HepG2 (cell line): ENCODE measurements at regions not wholly inside any gene's neighbourhood (a gene's known extent, or its start where the extent isn't known, plus 50 kb on each side); places are given as distances from the start of the nearest gene placed in this dataset.
A peak's percentile ranks its signal among the peaks of the same experiment; 100 is the strongest.

Experiments
- FOXA1 ChIP-seq, 2 experiments: fragments of 450-650 bp in 1 of 2; sonication (generic) in 1 of 2; formaldehyde crosslinking in 1 of 2; IDR thresholded peaks; 2 replicates each; pipeline versions ENCODE4 v1.4.0 to v1.6.1; 2016 to 2020; ENCODE audit warnings: missing genetic modification reagents in 1 of 2
- JDP2 ChIP-seq: sonication (generic); formaldehyde crosslinking; IDR thresholded peaks from 2 replicates; pipeline ENCODE4 v1.8.1; 2022; ENCODE audit warnings: missing genetic modification reagents, borderline replicate concordance
- KLF6 ChIP-seq: IDR thresholded peaks from 2 replicates; pipeline ENCODE4 v1.8.0; 2016; ENCODE audit warnings: missing biosample characterization, missing genetic modification reagents
- NFE2 ChIP-seq: sonication (generic); formaldehyde crosslinking; IDR thresholded peaks from 2 replicates; pipeline ENCODE4 v1.4.0; 2020; ENCODE audit warnings: missing genetic modification reagents
- NONO ChIP-seq, 2 experiments: fragments of 450-650 bp in 1 of 2; sonication (generic) in 1 of 2; formaldehyde crosslinking in 1 of 2; IDR thresholded peaks in 1 of 2; conservative IDR thresholded peaks in 1 of 2; 2 replicates each; pipeline versions ENCODE4 v1.6.1 to v1.8.0; 2017 to 2022; ENCODE audit warnings: mild to moderate bottlenecking in 1 of 2, missing genetic modification reagents in 1 of 2, moderate library complexity in 1 of 2
- NR2F1 ChIP-seq, 2 experiments: fragments of 450-650 bp in 1 of 2; formaldehyde crosslinking in 1 of 2; IDR thresholded peaks; 2 replicates each; pipeline versions ENCODE4 v1.5.0 to v1.6.1; 2016 to 2020; ENCODE audit warnings: mild to moderate bottlenecking in 1 of 2, missing compliant biosample characterization in 1 of 2, missing genetic modification reagents in 1 of 2, moderate library complexity in 1 of 2
- POLR2AphosphoS5 ChIP-seq: IDR thresholded peaks from 2 replicates; pipeline ENCODE4 v1.6.1; 2012; ENCODE audit warnings: low read depth, low read length
- RARG ChIP-seq: sonication (generic); formaldehyde crosslinking; IDR thresholded peaks from 2 replicates; pipeline ENCODE4 v1.4.0; 2020; ENCODE audit warnings: low read depth, mild to moderate bottlenecking, missing genetic modification reagents
- TEAD2 ChIP-seq: sonication (generic); formaldehyde crosslinking; IDR thresholded peaks from 2 replicates; pipeline ENCODE4 v1.9.0; 2021; ENCODE audit warnings: missing genetic modification reagents
- U2AF2 ChIP-seq: fragments of 200-400 bp; formaldehyde crosslinking; IDR thresholded peaks from 2 replicates; pipeline ENCODE4 v1.6.1; 2017; ENCODE audit warnings: low read depth, mild to moderate bottlenecking, low read length
- ZBTB7A ChIP-seq: sonication (generic); formaldehyde crosslinking; IDR thresholded peaks from 2 replicates; pipeline ENCODE4 v1.8.0; 2022; ENCODE audit warnings: mild to moderate bottlenecking, missing genetic modification reagents
- ZBTB7B ChIP-seq: sonication (generic); formaldehyde crosslinking; IDR thresholded peaks from 2 replicates; pipeline ENCODE4 v1.4.0; 2020; ENCODE audit warnings: missing genetic modification reagents
- ZFX ChIP-seq: sonication (generic); formaldehyde crosslinking; IDR thresholded peaks from 2 replicates; pipeline ENCODE4 v1.4.0; 2020; ENCODE audit warnings: mild to moderate bottlenecking, low read depth, missing genetic modification reagents, moderate library complexity
- ZNF232 ChIP-seq: sonication (generic); formaldehyde crosslinking; IDR thresholded peaks from 2 replicates; pipeline ENCODE4 v1.4.0; 2020; ENCODE audit warnings: missing genetic modification reagents, borderline replicate concordance
- ZNF441 ChIP-seq: sonication (generic); formaldehyde crosslinking; IDR thresholded peaks from 2 replicates; pipeline ENCODE4 v1.7.0; 2021; ENCODE audit warnings: missing genetic modification reagents, borderline replicate concordance
- ZNF570 ChIP-seq: sonication (generic); formaldehyde crosslinking; IDR thresholded peaks from 2 replicates; pipeline ENCODE4 v1.4.0; 2020; ENCODE audit warnings: mild to moderate bottlenecking, missing genetic modification reagents, borderline replicate concordance
- ZNF572 ChIP-seq: sonication (generic); formaldehyde crosslinking; IDR thresholded peaks from 2 replicates; pipeline ENCODE4 v1.5.1; 2020; ENCODE audit warnings: mild to moderate bottlenecking, missing genetic modification reagents
- ZNF672 ChIP-seq: sonication (generic); formaldehyde crosslinking; IDR thresholded peaks from 2 replicates; pipeline ENCODE4 v1.8.1; 2022; ENCODE audit warnings: missing genetic modification reagents
- TF ChIP-seq, protein P1 (sequence below): sonication (generic); formaldehyde crosslinking; IDR thresholded peaks from 2 replicates; pipeline ENCODE4 v1.4.0; 2020; ENCODE audit warnings: mild to moderate bottlenecking, missing genetic modification reagents
- TF ChIP-seq, protein P2 (sequence below), 2 experiments: IDR thresholded peaks; 2 replicates each; pipeline ENCODE4 v1.6.1; 2011 to 2012; ENCODE audit warnings: low read length in 2 of 2, borderline replicate concordance in 1 of 2, low read depth in 1 of 2, mild to moderate bottlenecking in 1 of 2, moderate library complexity in 1 of 2
- TF ChIP-seq, protein P3 (sequence below): sonication (generic); formaldehyde crosslinking; IDR thresholded peaks from 2 replicates; pipeline ENCODE4 v1.8.0; 2023; ENCODE audit warnings: mild to moderate bottlenecking, missing genetic modification reagents
- TF ChIP-seq, protein P4 (sequence below): sonication (generic); formaldehyde crosslinking; IDR thresholded peaks from 2 replicates; pipeline ENCODE4 v1.5.0; 2020; ENCODE audit warnings: missing genetic modification reagents
- TF ChIP-seq, protein P5 (sequence below): sonication (generic); formaldehyde crosslinking; IDR thresholded peaks from 2 replicates; pipeline ENCODE4 v1.8.0; 2022; ENCODE audit warnings: mild to moderate bottlenecking, missing genetic modification reagents, borderline replicate concordance

DNA sequence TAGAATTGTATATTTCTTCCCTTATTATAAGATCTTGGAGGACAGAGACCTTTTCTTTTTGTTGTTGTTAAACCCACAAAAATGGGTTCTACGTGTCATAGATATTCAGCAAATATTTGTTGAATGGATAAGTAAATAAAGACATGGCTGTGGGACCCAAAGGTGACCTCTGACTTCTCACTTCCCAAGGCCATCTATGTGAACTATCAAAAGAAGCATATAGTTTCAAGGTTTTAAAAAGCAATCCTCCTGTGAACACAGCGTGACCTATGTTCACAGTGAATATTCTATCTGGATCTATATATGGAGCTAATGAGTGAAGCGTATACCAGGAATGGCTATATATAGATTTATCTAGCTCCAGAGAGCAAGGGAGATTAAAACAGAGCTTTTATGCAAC is 312.8 kb upstream of the C11orf87 start (continued):
- TF ChIP-seq, protein P1, sequence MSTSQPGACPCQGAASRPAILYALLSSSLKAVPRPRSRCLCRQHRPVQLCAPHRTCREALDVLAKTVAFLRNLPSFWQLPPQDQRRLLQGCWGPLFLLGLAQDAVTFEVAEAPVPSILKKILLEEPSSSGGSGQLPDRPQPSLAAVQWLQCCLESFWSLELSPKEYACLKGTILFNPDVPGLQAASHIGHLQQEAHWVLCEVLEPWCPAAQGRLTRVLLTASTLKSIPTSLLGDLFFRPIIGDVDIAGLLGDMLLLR (CRISPR knock-in tag): no peak
- TF ChIP-seq, protein P2, sequence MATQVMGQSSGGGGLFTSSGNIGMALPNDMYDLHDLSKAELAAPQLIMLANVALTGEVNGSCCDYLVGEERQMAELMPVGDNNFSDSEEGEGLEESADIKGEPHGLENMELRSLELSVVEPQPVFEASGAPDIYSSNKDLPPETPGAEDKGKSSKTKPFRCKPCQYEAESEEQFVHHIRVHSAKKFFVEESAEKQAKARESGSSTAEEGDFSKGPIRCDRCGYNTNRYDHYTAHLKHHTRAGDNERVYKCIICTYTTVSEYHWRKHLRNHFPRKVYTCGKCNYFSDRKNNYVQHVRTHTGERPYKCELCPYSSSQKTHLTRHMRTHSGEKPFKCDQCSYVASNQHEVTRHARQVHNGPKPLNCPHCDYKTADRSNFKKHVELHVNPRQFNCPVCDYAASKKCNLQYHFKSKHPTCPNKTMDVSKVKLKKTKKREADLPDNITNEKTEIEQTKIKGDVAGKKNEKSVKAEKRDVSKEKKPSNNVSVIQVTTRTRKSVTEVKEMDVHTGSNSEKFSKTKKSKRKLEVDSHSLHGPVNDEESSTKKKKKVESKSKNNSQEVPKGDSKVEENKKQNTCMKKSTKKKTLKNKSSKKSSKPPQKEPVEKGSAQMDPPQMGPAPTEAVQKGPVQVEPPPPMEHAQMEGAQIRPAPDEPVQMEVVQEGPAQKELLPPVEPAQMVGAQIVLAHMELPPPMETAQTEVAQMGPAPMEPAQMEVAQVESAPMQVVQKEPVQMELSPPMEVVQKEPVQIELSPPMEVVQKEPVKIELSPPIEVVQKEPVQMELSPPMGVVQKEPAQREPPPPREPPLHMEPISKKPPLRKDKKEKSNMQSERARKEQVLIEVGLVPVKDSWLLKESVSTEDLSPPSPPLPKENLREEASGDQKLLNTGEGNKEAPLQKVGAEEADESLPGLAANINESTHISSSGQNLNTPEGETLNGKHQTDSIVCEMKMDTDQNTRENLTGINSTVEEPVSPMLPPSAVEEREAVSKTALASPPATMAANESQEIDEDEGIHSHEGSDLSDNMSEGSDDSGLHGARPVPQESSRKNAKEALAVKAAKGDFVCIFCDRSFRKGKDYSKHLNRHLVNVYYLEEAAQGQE (IDR thresholded peaks at IDR 0.05; ENCODE audit: borderline replicate concordance in 1 of 2, low read depth in 1 of 2, low read length in 2 of 2): peak in 1 of 2 experiments; percentile 67; a peak in 1 of 4 replicates
- no peak for TF ChIP-seq U2AF2
- no peak for TF ChIP-seq ZNF441 (CRISPR knock-in tag)
- no peak for TF ChIP-seq ZBTB7A (CRISPR knock-in tag)
- TF ChIP-seq, protein P3, sequence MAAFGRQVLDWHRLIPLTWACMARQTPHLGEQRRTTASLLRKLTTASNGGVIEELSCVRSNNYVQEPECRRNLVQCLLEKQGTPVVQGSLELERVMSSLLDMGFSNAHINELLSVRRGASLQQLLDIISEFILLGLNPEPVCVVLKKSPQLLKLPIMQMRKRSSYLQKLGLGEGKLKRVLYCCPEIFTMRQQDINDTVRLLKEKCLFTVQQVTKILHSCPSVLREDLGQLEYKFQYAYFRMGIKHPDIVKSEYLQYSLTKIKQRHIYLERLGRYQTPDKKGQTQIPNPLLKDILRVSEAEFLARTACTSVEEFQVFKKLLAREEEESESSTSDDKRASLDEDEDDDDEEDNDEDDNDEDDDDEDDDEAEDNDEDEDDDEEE: no peak
- TF ChIP-seq FOXA1 (IDR thresholded peaks at IDR 0.05): 0 out of 2 replicates have a peak, but pooled peaks have one; percentile 12
- peak; percentile 79 for TF ChIP-seq FOXA1 (CRISPR knock-in tag; IDR thresholded peaks at IDR 0.05)
- TF ChIP-seq ZNF572: no peak
- TF ChIP-seq NR2F1 (CRISPR knock-in tag; IDR thresholded peaks at IDR 0.05): peak; percentile 78 to 96
- TF ChIP-seq JDP2: no peak
- TF ChIP-seq ZFX: no peak
- no peak for TF ChIP-seq ZNF672
- no peak for TF ChIP-seq ZNF232
- TF ChIP-seq NFE2 (CRISPR knock-in tag): no peak
- TF ChIP-seq, protein P4, sequence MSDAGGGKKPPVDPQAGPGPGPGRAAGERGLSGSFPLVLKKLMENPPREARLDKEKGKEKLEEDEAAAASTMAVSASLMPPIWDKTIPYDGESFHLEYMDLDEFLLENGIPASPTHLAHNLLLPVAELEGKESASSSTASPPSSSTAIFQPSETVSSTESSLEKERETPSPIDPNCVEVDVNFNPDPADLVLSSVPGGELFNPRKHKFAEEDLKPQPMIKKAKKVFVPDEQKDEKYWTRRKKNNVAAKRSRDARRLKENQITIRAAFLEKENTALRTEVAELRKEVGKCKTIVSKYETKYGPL (CRISPR knock-in tag): no peak
- TF ChIP-seq, protein P5, sequence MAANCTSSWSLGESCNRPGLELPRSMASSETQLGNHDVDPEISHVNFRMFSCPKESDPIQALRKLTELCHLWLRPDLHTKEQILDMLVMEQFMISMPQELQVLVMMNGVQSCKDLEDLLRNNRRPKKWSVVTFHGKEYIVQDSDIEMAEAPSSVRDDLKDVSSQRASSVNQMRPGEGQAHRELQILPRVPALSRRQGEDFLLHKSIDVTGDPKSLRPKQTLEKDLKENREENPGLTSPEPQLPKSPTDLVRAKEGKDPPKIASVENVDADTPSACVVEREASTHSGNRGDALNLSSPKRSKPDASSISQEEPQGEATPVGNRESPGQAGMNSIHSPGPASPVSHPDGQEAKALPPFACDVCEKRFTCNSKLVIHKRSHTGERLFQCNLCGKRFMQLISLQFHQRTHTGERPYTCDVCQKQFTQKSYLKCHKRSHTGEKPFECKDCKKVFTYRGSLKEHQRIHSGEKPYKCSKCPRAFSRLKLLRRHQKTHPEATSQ (CRISPR knock-in tag): no peak
- no peak for TF ChIP-seq RARG
- no peak for TF ChIP-seq NONO (IDR thresholded peaks at IDR 0.05)
- no peak for TF ChIP-seq NONO (CRISPR knock-in tag; conservative IDR thresholded peaks at IDR 0.05)
- no peak for TF ChIP-seq POLR2AphosphoS5
- no peak for TF ChIP-seq KLF6 (CRISPR knock-in tag)
- TF ChIP-seq TEAD2 (CRISPR knock-in tag): no peak
- TF ChIP-seq ZBTB7B (CRISPR knock-in tag): no peak
- TF ChIP-seq ZNF570 (CRISPR knock-in tag): no peak
